Coronary artery (tissue), 2 donors: ENCODE measurements at regions not wholly inside any gene's neighbourhood (a gene's known extent, or its start where the extent isn't known, plus 50 kb on each side); places are given as distances from the start of the nearest gene placed in this dataset.

ENCODE experiments used
- DNase-seq: peaks from one replicate; pipeline ENCODE4 v3.0.0-alpha.2; 2017; ENCODE audit warnings: low spot score
- H3K27ac ChIP-seq, 2 donors: fragments of 200-600 bp; sonication (generic); one replicate each; pipeline ENCODE4 v1.5.1; 2016 to 2019
- H3K4me3 ChIP-seq: fragments of 200-600 bp; sonication (generic); 2 replicates; pipeline ENCODE4 v1.5.1; 2016; ENCODE audit warnings: mild to moderate bottlenecking, moderate library complexity
- CTCF ChIP-seq: fragments of 200-600 bp; sonication (generic); IDR thresholded peaks from one replicate; pipeline ENCODE4 v1.5.1; 2019; ENCODE audit warnings: antibody characterized with exemption

- no peak for DNase-seq
- no peak for TF ChIP-seq CTCF
- no peak overlapping the region for H3K4me3 ChIP-seq
- H3K27ac ChIP-seq: no peak overlapping the region
These were observed 287.8 kb upstream of the GK2 start for GRCh38 chr4:79695848-79696247.

GRCh38 chr4:79689740-79690139 is 281.7 kb upstream of the GK2 start:
- H3K27ac ChIP-seq: no peak overlapping the region
- TF ChIP-seq CTCF: no peak
- no peak for DNase-seq
- no peak overlapping the region for H3K4me3 ChIP-seq

- DNase-seq: no peak
- H3K4me3 ChIP-seq: no peak overlapping the region
- TF ChIP-seq CTCF: no peak
These were observed 280.7 kb upstream of the GK2 start for GRCh38 chr4:79688691-79689090.

GRCh38 chr4:79687006-79687405 is 279.0 kb upstream of the GK2 start:
- Histone ChIP-seq H3K4me3 (no peak overlapping the region), H3K27ac (no peak overlapping the region)
- no peak for TF ChIP-seq CTCF
- no peak for DNase-seq

More at GRCh38 chr4:79688691-79689090, 280.7 kb upstream of the GK2 start:
- H3K27ac ChIP-seq: no peak overlapping the region

- no peak for DNase-seq
- Histone ChIP-seq H3K4me3 (no peak overlapping the region), H3K27ac (no peak overlapping the region)
- no peak for TF ChIP-seq CTCF
These were observed 277.5 kb upstream of the GK2 start for GRCh38 chr4:79685542-79685941.

GRCh38 chr4:79684516-79684915 is 276.5 kb upstream of the GK2 start:
- no peak for TF ChIP-seq CTCF
- H3K27ac ChIP-seq: no peak overlapping the region
- no peak overlapping the region for H3K4me3 ChIP-seq
- DNase-seq: no peak

GRCh38 chr4:79682801-79683530 is 274.9 kb upstream of the GK2 start:
- no peak for DNase-seq
- Histone ChIP-seq H3K27ac (no peak overlapping the region), H3K4me3 (no peak overlapping the region)
- no peak for TF ChIP-seq CTCF
